HG02623 (cell line): ENCODE measurements at regions not wholly inside any gene's neighbourhood (a gene's known extent, or its start where the extent isn't known, plus 50 kb on each side); places are given as distances from the start of the nearest gene placed in this dataset.

Source experiments
- ATAC-seq: cut with Tn5 transposase; IDR thresholded peaks from one replicate; pipeline ENCODE4 v1.9.1; 2021; ENCODE audit warnings: moderate library complexity; ENCODE audit not compliant: unreplicated experiment

DNA sequence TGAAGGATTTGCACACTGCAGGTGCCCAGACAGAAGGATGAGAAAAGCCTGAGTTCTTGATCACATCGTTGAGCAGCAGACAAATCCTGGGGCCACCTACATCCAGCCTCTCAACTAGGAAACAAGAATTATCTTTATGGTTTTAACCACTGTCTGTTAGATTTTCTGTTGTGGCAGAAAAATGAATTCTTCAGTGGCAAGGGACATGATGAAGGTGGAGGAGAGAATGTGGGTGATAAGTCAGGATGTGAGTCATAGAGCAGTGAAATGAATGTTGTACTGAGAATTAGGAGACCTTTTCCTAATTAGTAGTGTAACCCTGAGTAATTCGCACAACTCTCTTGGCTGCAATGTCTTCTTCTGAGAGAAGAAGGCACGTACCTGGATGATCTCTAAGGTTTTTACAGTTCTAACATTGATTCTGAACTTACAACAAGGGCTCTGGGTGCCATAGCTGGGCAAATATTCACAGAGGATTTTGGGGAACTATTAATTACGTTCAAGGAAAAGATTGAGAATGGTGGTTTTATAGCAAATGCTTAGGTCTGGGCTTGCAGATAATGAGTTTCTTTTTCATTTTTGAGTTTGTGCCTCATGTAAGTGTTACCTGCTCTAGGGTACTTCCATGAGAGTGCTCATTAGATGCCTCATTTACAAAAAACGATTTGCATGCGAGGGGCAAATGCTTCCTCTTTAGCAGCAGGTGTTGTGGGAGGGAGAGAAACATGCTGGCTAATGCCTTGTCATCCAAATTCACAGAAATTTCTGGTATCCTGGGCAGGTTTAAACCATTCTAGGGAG, 111.0 kb upstream of the KL start:
- peak; percentile 67 for ATAC-seq

DNA sequence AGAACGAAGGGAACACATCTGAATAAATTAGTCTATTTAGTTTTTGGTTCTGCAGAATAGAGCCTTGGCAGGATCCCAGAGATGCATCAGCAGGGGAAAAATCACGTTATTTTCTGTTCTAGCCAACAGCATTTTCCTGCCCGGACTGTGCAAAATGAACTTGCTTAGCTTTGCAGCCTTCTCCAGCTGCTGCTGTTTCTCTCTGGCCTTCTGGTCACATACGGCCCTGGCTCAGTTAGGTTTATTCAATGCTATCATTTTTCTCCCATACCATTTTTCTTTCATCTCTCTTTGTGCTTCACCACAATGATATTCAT, 110.4 kb upstream of the KL start:
- no peak for ATAC-seq

DNA sequence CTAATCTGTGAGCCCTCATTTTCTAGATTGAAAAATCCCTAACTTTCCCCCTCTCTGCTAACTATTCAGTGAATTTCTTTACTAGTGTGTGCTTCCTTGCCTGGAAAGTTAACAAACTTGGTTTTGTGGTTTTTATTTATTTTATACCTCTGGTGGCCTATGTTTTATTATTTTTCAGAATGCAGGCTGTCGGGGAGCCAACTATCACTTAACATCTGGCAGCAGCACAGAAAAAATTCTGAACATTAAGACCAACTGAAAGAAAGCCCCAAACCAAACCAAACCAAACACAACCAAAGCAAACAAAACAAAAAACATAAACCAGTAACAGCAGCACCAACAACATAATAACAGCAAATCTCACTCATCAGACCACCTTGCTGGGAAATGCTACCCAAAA, 109.0 kb upstream of the KL start:
- no peak for ATAC-seq

DNA sequence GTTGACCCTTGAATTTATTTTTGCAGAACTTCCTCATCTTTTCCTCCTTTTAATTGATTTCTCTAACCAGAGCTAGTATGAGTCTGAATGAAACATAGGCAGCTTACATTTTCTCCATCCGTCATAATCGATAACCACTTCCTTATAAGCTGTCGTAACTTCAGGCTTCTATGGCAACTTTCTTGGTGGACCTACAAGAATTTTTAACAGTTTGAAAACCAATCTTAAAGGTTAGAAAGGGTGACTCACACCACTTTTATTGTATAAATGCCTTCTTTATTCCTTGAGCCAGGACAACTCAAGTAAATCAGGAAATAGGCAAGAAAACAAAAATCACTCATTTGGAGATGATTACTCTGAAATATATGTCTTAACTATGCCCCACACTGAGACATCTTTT, 105.7 kb upstream of the KL start:
- no peak for ATAC-seq

DNA sequence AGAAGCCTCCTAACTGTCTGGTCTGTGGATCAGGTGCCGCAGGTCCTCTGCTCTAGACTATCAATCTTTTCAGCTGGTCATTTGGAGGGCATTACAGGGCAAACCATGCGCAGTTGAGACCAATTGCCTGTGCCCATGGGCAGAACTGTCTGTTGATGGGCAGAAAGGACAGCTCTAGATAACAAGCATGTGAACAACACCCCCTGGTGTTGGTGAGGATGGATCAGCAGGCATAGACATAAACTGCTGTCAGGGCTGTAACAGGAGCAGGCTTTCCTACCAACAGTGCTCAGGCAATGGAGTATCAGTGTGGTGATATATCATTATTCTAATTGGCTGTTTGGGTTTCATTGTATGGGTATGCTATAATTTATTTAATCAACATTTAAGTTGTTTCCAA, 104.7 kb upstream of the KL start:
- ATAC-seq: no peak

DNA sequence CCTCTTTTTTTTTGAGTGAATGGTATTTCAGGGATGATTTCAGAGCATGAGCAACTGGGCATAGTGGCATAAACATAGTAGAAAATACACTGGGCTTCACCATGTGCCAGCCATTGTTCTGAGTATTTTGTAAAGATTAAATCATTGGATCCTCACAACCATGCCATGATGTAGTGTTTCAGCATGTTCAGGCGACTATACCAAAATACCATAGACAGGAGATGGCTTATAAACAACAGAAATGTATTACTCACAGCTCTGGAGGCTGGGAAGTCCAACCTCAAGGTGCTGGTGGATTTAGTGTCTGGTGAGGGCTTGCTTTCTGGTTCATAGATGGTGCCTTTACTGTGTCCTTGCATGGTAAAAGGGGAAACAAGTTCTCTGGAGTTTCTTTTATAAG, 101.5 kb upstream of the KL start:
- ATAC-seq: no peak

DNA sequence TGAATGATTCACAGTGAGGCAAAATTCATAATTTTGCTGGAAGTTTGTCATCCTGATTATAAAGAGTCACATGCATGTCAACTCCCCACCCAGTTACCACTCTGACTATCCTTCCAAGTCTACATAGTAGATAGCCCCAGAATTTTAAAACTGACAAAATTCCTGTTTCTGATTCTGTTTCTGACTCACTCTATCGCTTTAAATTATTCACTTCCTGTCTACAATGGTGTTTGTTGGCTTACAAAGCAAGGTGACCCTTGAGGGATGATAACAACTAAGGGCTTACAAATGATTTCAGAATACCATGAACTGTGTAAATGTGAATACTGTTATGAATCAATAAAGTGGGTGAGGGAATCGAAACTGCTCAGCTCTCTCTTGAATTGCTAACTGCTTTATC, 98.7 kb upstream of the KL start:
- ATAC-seq: no peak

DNA sequence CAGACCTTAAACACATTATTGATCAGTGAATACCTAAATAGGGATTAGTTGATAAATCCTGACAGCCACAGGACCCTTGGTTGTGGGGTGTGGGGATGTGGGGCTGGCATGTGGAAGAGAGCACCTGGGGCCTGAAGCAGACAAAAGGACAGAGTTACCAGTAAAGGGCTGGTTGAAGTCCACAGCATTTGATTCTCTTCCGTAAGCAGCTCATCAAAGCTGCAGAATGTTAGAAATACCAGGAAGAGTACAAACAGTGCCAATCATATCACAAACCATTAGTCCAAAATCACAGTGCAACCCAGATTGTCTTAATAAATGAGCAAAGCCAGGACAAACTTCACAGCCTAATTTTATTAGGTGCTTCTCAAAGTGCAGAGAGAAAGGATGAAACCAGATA, 92.5 kb upstream of the KL start:
- no peak for ATAC-seq

DNA sequence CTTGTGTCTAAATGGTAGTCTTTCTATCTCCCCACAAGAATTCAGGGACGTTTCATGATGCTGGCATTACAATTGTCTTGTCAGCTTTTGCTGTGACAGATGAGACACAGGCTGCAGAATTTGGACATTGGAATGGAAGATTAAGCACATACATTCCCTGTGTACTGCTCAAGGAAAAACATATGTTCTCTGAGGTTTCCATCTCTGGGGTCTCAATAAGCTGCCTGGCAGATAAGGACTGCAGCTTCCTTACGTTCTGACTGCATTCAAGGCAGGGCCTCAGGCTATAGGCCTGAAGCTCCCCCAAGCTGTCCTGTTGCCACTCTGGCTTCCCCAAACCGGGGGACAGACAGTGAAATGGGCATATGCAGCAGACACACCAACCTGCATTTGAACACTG, 91.3 kb upstream of the KL start:
- ATAC-seq: no peak

DNA sequence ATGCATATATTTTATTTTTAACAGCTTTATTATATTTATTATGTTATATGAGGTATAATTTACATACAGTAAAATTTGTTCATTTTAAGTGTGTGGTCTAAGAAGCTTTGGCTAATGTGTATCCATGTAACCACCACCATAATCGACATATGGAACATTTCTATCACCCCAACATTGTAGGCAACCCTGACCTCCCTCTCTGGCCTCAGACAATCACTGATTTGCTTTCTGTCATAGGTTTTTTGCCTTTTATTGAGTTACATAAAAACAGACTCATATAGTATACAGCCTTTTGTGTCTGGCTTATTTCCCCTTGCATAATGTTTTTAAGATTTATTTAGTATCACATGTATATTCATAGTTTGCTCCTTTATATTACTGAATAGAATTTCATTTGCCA, 90.7 kb upstream of the KL start:
- no peak for ATAC-seq

DNA sequence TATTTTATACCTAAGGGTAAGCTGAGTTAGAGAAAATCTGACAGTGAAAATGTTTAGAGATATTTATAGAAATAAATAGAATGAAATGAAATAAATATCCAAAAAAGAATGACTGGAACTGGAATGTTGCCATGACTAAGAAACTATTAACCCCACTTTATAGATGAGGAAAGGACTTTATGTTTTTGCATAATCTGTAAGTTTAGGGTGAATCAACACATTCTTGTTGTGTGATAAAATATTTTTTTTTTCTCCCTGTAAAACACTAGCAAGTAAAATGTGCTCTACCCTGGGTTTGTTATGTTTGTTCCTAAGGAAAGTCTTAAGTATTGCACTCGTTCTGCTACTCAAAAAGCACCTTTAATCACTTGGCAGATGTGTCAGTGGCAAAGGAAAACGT, 83.8 kb upstream of the KL start:
- ATAC-seq: no peak

DNA sequence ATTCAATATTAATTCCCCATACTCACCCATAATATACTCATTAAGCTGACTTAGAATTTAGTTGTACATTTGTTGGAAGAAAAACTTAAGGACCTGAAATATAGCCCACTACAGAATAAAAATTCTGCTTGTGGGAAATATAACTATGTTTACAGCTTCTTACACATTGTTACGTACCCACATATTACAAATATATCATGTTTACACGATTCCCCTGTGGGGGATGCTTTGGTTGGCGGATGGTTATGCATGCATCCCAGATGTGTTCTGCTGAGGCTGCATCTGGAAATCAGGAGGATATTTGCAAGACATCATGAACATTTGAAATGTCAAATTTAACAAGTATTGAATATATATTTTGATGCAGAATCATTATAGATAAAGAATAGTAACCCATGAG, 79.5 kb upstream of the KL start:
- no peak for ATAC-seq

DNA sequence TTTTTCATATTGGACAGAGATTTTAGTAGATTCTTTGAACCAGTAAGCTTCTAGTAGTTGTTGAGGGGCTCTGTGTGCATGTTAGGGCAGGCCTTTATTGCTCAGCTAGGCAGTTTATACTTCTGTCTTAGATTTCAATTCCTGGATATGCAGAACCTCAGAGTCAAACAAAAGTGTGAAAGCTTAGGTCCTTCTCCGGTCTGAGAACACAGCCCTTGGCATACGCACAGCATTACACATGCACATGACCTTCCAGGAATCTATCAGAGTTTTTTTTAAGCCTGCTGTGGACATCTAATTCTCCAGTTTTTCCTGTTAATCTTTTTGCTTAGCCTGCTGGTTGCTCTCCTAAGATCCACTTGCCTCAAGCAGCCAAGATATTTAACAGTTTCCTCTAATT, 77.9 kb upstream of the KL start:
- no peak for ATAC-seq

DNA sequence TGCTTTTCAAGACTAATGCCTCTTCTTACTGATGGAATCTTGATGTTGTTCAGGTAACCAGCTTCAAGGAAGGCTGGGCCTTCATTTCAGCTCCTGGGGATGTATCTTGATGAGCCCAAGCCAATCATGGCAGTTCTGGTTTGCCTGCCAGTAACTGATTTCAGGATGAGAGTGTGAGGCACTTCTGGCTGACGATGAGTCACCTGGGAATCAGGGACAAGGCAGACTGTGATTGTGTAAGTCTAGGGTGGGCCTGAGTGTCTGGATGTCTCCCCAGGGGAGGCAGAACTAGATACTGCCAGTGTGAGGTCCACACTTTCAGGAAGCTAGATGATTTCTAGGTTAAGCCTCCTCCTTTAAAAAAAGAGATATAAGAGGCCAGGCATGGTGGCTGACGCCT, 77.3 kb upstream of the KL start:
- ATAC-seq: no peak

DNA sequence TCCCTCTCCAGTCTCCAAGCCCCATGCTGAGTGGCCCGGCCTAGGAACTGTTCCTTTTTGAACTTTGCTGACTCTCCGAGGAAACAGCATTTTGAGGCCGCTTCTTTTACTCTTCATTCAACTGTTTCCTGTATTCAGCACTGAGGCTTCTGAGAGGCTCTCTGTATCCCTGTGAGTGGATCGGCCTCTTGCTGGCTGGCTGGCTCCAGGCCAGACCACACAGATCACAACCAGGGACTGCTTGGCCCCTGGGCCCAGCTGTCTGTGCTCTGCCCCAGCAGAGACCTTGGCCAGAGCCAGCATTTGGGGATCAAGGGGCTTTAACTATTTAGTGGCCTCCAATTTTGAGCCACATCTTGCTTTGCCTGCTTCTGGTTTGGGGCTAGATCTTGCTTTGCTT, 75.6 kb upstream of the KL start:
- ATAC-seq: no peak

DNA sequence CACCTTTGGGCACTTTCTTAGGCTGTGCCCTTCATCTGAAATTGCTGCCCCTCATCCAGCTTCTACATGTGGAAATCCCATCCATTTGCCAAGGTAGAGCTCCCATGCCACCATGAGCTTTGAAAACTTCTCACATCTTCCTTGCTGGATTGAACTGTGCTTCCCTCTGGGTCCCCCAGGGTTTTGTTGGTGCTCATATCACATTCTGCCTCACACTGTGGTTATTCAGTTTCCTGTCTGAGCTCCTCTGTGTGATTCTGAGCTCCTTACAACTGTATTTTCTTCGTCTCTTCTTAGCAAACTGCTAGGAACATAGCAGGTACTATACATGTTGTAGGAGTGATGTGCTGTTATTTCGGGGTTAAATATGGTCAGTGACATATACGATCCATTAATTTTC, 74.9 kb upstream of the KL start:
- ATAC-seq: no peak

DNA sequence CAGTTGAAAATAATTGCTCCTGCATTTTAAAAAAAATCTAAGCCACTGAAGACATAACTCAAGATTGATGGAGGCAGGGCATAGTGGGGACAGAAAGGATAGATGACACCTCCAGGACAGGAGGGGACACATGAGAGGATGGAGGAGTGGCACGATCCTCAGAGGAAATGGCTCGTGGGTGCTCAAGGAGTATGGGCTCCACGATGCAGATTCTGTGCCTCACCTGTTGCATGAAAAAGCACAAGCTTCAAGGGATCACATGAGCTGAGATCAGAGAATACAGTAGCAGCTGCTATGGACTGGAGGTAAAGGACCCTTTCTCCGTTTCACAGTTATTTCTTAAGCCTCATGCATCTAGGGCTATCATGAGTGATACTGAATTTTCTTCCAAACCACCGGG, 69.7 kb upstream of the KL start:
- no peak for ATAC-seq

DNA sequence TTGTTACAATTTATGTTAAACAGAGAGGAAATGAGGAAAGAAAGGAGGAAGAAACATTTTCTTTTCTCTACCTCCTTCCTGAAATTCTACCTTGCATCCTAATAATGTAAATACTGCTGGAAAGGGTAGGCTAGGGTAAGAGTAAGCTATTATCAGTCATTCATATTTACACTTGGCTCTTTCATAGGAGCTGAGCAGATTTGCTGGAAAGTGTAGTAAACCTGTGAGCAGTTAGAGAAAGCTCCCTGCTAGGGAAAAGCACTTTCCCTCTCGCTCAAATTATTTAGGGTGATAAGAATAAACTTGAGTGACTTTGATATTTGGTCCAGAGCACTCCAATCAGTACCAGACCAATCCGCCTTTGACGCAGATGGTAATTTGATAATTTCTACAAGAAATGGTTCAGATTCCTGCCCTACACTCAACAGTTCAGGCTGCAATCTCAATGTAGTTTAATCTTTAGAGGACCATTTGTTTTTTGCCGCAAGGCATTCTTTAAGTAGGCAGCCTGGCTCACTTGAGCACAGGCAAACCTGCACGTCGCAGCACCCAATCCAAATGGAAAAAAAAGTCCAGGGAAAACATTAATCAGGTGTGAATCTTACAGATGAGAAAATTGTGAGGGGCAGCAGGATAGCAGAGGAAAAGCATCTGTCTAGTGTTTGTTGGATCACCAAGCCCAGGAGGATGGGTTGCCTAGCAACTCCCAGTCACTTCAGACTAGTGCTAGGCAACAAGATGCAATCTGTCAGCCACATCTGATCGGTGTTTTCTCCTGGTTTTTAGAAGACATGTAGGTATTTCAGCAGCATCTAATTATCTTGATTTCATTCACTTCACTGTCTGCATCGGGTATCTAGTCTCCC, 68.6 kb upstream of the KL start:
- ATAC-seq: no peak

DNA sequence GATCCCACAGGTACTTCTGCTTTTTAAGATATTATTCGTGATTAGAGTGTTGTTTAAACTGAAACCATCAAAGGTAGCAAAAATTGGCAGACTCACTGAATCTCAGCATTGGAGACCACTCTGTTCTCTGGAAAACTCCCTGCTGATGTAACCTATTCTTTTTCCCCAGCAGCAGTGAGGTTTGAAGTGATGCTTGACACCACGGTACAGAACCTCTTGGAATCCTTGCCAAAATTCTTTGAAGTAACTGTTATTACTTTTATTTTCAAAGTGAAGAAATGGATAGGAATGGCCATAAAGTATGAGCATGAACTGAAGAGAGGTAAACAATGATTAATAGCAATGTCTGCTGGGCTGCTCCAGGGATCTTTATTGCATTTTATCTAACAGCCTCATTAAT, 66.4 kb upstream of the KL start:
- ATAC-seq: no peak

DNA sequence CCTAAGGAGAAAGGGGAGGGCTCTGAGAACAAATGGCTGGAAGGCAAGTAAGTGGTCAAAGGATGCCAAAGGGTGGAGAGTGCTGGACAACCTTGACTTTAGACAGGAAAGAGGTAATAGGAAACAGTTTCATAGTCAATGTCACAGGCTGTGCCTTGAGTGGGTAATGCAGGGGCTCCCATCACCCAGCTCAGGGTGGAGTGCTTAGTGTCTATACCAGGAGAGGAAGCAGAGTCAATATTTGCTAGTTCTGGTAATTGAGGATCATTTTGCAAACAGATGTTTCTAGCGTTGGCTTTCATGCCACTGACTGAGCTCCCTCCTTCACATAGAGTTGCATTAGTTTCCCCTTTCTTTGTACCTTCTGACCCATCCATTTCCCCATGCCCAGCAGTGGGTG, 64.6 kb upstream of the KL start:
- no peak for ATAC-seq

DNA sequence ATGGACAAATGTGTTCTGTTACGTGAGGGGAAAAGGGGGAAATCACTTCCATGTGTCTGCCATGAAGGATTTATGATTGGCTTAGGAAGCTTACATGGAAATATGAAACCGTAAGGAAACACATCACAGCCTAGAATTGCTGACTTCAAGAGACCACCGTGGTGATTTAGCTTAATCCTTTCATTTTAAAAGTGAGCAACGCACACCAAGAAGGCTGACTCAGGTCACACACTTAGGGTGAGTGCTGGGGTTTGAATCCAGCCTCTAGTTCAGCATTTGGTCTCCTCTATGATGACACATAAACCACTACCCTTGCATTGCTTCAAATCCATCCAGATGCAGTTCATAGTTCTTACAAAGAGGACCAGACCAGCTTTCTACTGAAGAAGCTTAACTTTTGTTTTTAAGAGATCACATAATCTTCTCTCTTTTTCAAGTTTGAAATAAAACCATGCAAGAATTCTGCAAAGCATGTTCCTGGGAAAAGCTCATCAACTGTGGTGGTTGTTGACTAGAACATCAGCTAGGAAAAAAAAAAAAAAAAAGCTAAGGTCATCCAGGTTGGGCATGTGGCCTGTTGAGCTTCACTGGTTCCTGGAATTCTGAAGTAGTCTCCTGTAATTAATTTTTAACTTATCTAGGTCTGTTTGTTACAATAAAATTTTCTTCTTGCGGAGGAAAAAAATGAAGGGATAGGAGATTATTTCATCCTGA, 60.2 kb upstream of the KL start:
- no peak for ATAC-seq

DNA sequence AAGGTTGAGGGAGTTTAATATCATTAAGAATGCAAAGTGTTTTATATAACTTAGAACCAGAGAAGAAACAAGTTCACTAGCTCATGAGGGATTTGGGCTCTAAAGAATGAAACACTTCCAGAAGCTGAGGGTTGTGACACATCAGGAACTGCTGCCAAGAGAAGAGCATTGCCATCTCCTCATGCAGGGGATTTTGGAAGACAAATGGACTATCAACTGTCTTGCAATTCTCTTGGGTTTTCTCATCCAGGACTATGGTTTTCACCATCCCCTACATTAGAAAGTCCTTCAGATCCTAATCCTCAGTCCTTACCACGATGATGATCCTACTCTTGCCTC, 59.7 kb upstream of the KL start:
- no peak for ATAC-seq
